Thyroid gland (tissue), 4 donors: ENCODE measurements at regions not wholly inside any gene's neighbourhood (a gene's known extent, or its start where the extent isn't known, plus 50 kb on each side); places are given as distances from the start of the nearest gene placed in this dataset.
A peak's percentile ranks its signal among the peaks of the same experiment; 100 is the strongest.

Source experiments
- DNase-seq, 2 donors: peaks; one replicate each; pipeline ENCODE4 v3.0.0-alpha.2; 2019
- H3K27ac ChIP-seq, 3 donors: fragments of 200-600 bp; sonication (generic); 1 replicate in 2 of 3; 2 replicates in 1 of 3; pipeline ENCODE4 v1.5.1; 2016 to 2019; ENCODE audit warnings: mild to moderate bottlenecking in 1 of 3, moderate library complexity in 1 of 3
- H3K27me3 ChIP-seq: fragments of 200-600 bp; sonication (generic); one replicate; pipeline ENCODE4 v1.5.1; 2019
- H3K36me3 ChIP-seq, 2 donors: fragments of 200-600 bp; sonication (generic); one replicate each; pipeline ENCODE4 v1.5.1; 2016 to 2019
- H3K4me1 ChIP-seq, 2 donors: fragments of 200-600 bp; sonication (generic); one replicate each; pipeline ENCODE4 v1.5.1; 2017 to 2019
- H3K4me3 ChIP-seq, 3 donors: fragments of 200-600 bp; sonication (generic); replicated peaks in 1 of 3; 1 replicate in 2 of 3; 2 replicates in 1 of 3; pipeline ENCODE4 v1.5.1; 2016; ENCODE audit warnings: mild to moderate bottlenecking in 1 of 3
- H3K9me3 ChIP-seq: fragments of 200-600 bp; sonication (generic); one replicate; pipeline ENCODE4 v1.5.1; 2017
- POLR2A ChIP-seq, 2 donors: fragments of 450-650 bp; IDR thresholded peaks; one replicate each; pipeline ENCODE4 v1.6.1; 2017; ENCODE audit warnings: antibody characterized with exemption in 2 of 2, mild to moderate bottlenecking in 2 of 2, moderate library complexity in 1 of 2
- WGBS, 2 donors: methylation state at CpG; one replicate each; pipeline ENCODE4 v1.1.5; 2017; 5-methylcytosine and 5-hydroxymethylcytosine counted together
- intact Hi-C: fragments of 100-400 bp; cut with DNase I; formaldehyde crosslinking; loops from one replicate; pipeline ENCODE4 v1.15.1; 2023
- TF ChIP-seq, protein P1 (sequence below), 6 experiments: fragments of 200-600 bp in 3 of 6; fragments of 450-650 bp in 3 of 6; sonication (generic) in 3 of 6; IDR thresholded peaks; one replicate each; pipeline ENCODE4 v1.5.1; 2016 to 2019; ENCODE audit warnings: antibody characterized with exemption in 6 of 6, mild to moderate bottlenecking in 2 of 6, inconsistent platforms in 1 of 6, moderate library complexity in 1 of 6

DNA sequence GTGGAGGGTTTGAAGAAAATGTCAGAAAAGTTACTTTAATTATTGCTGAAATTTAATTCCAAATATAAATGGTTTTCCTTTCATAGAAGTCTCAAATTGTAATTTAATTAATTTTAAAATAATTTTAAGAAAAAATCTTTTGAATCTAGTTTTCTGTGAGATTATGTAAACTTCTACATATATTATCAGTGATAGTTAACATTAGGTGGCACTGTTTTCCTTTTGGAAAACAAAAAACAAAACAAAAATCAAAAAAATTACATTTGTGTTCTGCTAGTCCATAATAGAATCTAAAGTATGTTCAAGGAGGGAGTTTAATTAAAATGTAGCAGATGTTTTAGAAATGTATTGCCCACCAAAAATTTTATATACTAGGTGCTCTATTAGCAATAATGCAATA lies 1456.7 kb downstream of the REEP3 start:
- intact Hi-C loops: no loop called here
- no peaks in the 10 kb centered on the region for H3K4me1 ChIP-seq
- H3K4me3 ChIP-seq: no peak overlapping the region
- no peaks in the 10 kb centered on the region for H3K27me3 ChIP-seq
- TF ChIP-seq, protein P1, sequence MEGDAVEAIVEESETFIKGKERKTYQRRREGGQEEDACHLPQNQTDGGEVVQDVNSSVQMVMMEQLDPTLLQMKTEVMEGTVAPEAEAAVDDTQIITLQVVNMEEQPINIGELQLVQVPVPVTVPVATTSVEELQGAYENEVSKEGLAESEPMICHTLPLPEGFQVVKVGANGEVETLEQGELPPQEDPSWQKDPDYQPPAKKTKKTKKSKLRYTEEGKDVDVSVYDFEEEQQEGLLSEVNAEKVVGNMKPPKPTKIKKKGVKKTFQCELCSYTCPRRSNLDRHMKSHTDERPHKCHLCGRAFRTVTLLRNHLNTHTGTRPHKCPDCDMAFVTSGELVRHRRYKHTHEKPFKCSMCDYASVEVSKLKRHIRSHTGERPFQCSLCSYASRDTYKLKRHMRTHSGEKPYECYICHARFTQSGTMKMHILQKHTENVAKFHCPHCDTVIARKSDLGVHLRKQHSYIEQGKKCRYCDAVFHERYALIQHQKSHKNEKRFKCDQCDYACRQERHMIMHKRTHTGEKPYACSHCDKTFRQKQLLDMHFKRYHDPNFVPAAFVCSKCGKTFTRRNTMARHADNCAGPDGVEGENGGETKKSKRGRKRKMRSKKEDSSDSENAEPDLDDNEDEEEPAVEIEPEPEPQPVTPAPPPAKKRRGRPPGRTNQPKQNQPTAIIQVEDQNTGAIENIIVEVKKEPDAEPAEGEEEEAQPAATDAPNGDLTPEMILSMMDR (IDR thresholded peaks at IDR 0.05): peak in 1 of 6 experiments; percentile 8
- no peak for TF ChIP-seq POLR2A (IDR thresholded peaks at IDR 0.05)
- H3K27ac ChIP-seq: no peak overlapping the region
- no peaks in the 10 kb centered on the region for H3K36me3 ChIP-seq
- no peaks in the 10 kb centered on the region for H3K9me3 ChIP-seq
- DNase-seq: no peak

DNA sequence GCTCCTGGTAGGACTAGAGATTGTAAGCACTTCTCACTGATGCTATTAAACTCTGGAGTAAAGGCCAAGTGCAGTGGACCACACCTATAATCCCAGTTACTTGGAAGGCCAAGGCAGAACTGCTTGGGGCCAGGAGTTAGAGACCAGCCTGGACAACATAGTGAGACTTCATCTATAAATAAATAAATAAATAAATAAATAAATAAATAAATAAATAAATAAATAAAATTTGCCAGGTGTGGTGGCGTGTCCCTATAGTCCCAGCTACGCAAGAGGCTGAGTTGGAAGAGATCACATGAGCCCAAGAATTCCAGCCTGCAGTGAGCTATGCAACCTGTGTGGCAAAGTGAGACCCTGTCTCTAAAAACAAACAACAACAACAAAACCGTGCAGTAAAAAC lies 1475.7 kb downstream of the REEP3 start:
- 90% methylated on average over 3 of the region's 3 CpGs for WGBS, 2 donors
- Histone ChIP-seq H3K9me3 (no peaks in the 10 kb centered on the region), H3K36me3 (no peaks in the 10 kb centered on the region), H3K27me3 (no peaks in the 10 kb centered on the region), H3K4me3 (no peak overlapping the region), H3K27ac (no peak overlapping the region), H3K4me1 (no peaks in the 10 kb centered on the region)
- no peak for TF ChIP-seq POLR2A (IDR thresholded peaks at IDR 0.05)
- TF ChIP-seq, protein P1 (IDR thresholded peaks at IDR 0.05): no peak
- intact Hi-C loops: no loop called here
- no peak for DNase-seq

DNA sequence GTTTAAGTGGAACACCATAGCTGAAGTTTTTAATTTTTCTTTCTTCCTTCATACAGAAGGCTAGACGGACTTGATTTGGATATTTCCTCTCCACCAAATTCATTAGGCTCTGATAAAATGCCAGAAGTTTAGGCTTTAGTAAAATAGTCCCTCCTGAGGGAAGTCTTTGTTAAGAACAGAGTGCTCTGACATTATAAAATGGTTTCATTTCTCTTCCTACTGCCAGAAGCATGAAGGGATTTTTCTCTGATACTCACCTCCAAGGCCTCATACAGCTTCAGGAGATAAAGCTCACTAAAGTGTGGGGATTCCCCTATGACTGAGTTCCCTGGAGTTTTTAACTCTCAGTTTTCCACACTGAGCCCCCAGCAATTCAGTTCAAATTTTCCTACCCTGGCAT lies 1489.6 kb downstream of the REEP3 start:
- intact Hi-C loops: no loop called here
- DNase-seq: no peak
- WGBS, 2 donors: 71 to 72% methylated on average over 1 of the region's 1 CpG
- H3K36me3 ChIP-seq: no peaks in the 10 kb centered on the region
- H3K27ac ChIP-seq: no peak overlapping the region
- no peaks in the 10 kb centered on the region for H3K27me3 ChIP-seq
- TF ChIP-seq, protein P1 (IDR thresholded peaks at IDR 0.05): no peak
- no peak for TF ChIP-seq POLR2A (IDR thresholded peaks at IDR 0.05)
- H3K4me3 ChIP-seq: no peak overlapping the region
- no peaks in the 10 kb centered on the region for H3K9me3 ChIP-seq
- H3K4me1 ChIP-seq: no peaks in the 10 kb centered on the region

DNA sequence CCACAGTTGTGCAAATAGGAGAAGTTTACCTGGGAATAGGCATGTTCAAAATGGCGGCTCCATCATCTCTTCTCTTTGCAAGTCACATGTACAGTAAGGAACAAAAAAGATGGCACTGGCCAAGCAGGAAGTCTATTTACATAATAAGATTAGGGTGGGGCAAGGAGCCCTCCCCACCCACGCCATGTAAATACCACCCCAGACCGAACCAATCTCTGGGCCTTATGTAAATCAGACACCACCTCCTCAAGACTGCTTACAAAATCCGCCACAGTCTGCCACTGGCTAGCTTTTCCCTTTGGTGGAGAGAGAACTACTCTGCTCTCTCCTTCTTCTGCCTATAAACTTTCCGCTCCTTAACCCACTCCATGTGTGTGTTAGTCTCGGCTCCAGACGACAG lies 1496.3 kb downstream of the REEP3 start:
- no peaks in the 10 kb centered on the region for H3K27me3 ChIP-seq
- no peak overlapping the region for H3K4me3 ChIP-seq
- TF ChIP-seq, protein P1 (IDR thresholded peaks at IDR 0.05): no peak
- TF ChIP-seq POLR2A (IDR thresholded peaks at IDR 0.05): no peak
- intact Hi-C loops: no loop called here
- no peaks in the 10 kb centered on the region for H3K9me3 ChIP-seq
- no peak for DNase-seq
- no peaks in the 10 kb centered on the region for H3K4me1 ChIP-seq
- H3K36me3 ChIP-seq: no peaks in the 10 kb centered on the region
- H3K27ac ChIP-seq: no peak overlapping the region
- whole genome bisulfite sequencing, 2 donors: 93 to 95% methylated on average over 7 of the region's 7 CpGs

DNA sequence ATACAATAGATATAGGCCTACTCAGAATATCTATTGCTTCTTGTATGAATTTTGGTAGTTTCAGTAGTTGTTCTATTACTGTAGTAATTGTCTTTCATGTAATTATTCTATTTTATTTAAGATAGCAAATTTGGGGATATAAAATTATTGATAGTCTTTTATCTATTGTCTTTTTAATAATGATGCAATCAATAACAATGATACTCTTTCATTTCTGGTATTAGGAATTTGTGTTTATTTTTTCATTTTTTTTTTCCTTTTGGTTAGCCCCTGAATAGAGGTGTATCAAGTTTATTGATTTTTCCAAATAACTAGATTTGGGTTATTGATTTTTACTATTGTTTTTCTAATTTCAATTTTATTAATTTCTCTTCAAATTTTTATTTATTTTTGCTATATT lies 1503.7 kb downstream of the REEP3 start:
- Histone ChIP-seq H3K27me3 (no peaks in the 10 kb centered on the region), H3K4me3 (no peak overlapping the region), H3K9me3 (no peaks in the 10 kb centered on the region), H3K36me3 (no peaks in the 10 kb centered on the region), H3K4me1 (no peaks in the 10 kb centered on the region), H3K27ac (no peak overlapping the region)
- intact Hi-C loops: no loop called here
- no peak for DNase-seq
- TF ChIP-seq, protein P1 (IDR thresholded peaks at IDR 0.05): no peak
- TF ChIP-seq POLR2A (IDR thresholded peaks at IDR 0.05): no peak
